ENCODE measurements at regions not wholly inside any gene's neighbourhood (a gene's known extent, or its start where the extent isn't known, plus 50 kb on each side); places are given as distances from the start of the nearest gene placed in this dataset.

DNA sequence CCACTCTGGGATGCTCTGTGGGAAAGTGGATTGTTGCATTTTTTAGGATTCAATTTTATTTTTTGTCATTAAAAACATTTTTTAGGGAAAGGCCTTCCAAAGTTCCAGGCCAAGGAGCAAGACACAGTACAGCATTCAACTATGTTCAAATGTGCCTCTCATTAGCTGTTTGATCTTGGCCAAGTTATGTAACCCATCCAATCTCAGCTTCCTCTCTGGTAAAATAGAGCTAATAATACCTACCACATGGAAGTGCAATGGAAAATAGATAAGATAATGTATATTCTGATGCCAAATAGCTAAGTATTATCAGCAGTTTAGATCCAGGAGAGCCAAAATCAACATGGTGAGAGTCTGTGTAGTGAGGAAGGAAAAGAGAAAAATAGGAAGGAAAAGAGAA is 220.3 kb upstream of the SESN3 start:
- no peak for DNase-seq (ENCODE audit: low read depth)
- no peak overlapping the region for H3K4me3 ChIP-seq (ENCODE audit: low read depth, low read length)
- no peak for TF ChIP-seq CTCF (IDR thresholded peaks at IDR 0.05; ENCODE audit: insufficient read depth, low read depth, low read length)

- no peak for TF ChIP-seq CTCF (IDR thresholded peaks at IDR 0.05; ENCODE audit: insufficient read depth, low read depth, low read length)
- H3K4me3 ChIP-seq (ENCODE audit: low read depth, low read length), result no peak overlapping the region
- peak; percentile 10 for DNase-seq (ENCODE audit: low read depth)
Observed at GRCh38 chr11:95450547-95451123, 219.6 kb upstream of the SESN3 start.

- H3K4me3 ChIP-seq (ENCODE audit: low read depth, low read length), result no peak overlapping the region
- no peak for TF ChIP-seq CTCF (IDR thresholded peaks at IDR 0.05; ENCODE audit: insufficient read depth, low read depth, low read length)
Observed at GRCh38 chr11:95445746-95446333, 214.8 kb upstream of the SESN3 start.

GRCh38 chr11:95444309-95445241 is 213.6 kb upstream of the SESN3 start:
- no peak for TF ChIP-seq CTCF (IDR thresholded peaks at IDR 0.05; ENCODE audit: insufficient read depth, low read depth, low read length)
- DNase-seq (ENCODE audit: low read depth), result no peak
- no peak overlapping the region for H3K4me3 ChIP-seq (ENCODE audit: low read depth, low read length)

More at GRCh38 chr11:95445746-95446333, 214.8 kb upstream of the SESN3 start:
- no peak for DNase-seq (ENCODE audit: low read depth)

- no peak for DNase-seq (ENCODE audit: low read depth)
- no peak overlapping the region for H3K4me3 ChIP-seq (ENCODE audit: low read depth, low read length)
Observed at GRCh38 chr11:95443386-95443785, 212.4 kb upstream of the SESN3 start.

DNA sequence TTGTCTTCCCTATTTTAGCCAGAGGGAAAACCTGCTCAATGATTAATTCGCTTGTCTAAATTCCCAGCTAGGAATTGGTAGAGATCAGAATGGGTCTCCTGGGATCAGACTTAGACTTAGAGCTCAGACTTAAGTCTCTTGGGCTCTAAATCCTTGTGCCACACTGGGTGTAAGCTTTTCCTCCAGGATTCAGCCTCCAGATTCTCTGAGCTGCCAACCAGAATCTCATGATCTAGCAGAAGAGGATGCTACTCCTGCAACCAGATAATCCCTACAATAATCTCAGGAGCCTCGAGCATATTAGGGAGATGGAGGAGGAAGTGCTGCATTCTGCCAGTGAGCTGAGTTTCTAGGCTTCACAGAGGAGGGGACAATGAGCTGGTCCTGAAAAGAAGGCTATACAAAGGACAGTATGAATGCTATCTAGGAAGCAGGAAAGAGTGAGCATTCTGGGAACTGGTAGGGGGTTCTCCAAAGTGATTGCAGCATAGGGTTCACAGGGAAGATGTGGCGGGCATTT is 211.6 kb upstream of the SESN3 start:
- no peak for TF ChIP-seq CTCF (IDR thresholded peaks at IDR 0.05; ENCODE audit: insufficient read depth, low read depth, low read length)
- no peak for DNase-seq (ENCODE audit: low read depth)
- no peak overlapping the region for H3K4me3 ChIP-seq (ENCODE audit: low read depth, low read length)

More at GRCh38 chr11:95443386-95443785, 212.4 kb upstream of the SESN3 start:
- TF ChIP-seq CTCF (IDR thresholded peaks at IDR 0.05; ENCODE audit: insufficient read depth, low read depth, low read length), result no peak

Measured in fibroblast of villous mesenchyme (primary cell).